Common myeloid progenitor, CD34-positive (primary cell): ENCODE measurements at regions not wholly inside any gene's neighbourhood (a gene's known extent, or its start where the extent isn't known, plus 50 kb on each side); places are given as distances from the start of the nearest gene placed in this dataset.

ENCODE experiments used
- CTCF ChIA-PET: fragments of 350-600 bp; sonication (Branson Sonifier 250); formaldehyde crosslinking; loops from one replicate; lab custom pipeline; 2021; ENCODE audit warnings: antibody characterized with exemption; lab: Charles Lee
- POLR2A ChIA-PET: fragments of 350-600 bp; sonication (Branson Sonifier 250); formaldehyde crosslinking; loops from one replicate; lab custom pipeline; 2021; ENCODE audit warnings: antibody characterized with exemption; lab: Charles Lee
- DNase-seq, 3 donors: peaks; one replicate each; pipeline versions ENCODE4 v3.0.0 to v3.0.0-alpha.2; 2013
- H3K27ac ChIP-seq, 2 experiments: 1 replicate in 1 of 2; 2 replicates in 1 of 2; pipeline ENCODE4 v1.7.0; 2013; ENCODE audit warnings: inconsistent platforms in 2 of 2, low read length in 2 of 2, mild to moderate bottlenecking in 2 of 2, low read depth in 1 of 2, moderate library complexity in 1 of 2; ENCODE audit not compliant: severe bottlenecking in 2 of 2, insufficient read depth in 1 of 2, poor library complexity in 1 of 2
- H3K27me3 ChIP-seq, 5 experiments: replicated peaks in 2 of 5; 1 replicate in 3 of 5; 2 replicates in 2 of 5; pipeline versions ENCODE4 v1.6.1 to v1.7.0; 2013; ENCODE audit warnings: low read length in 4 of 5, mild to moderate bottlenecking in 2 of 5, moderate library complexity in 2 of 5, inconsistent platforms in 1 of 5; ENCODE audit not compliant: insufficient read depth in 5 of 5, control insufficient read depth in 4 of 5
- H3K36me3 ChIP-seq, 4 experiments: 1 replicate in 2 of 4; 2 replicates in 2 of 4; pipeline versions ENCODE4 v1.6.1 to v1.7.0; 2013; ENCODE audit warnings: low read length in 3 of 4, control low read depth in 1 of 4, mild to moderate bottlenecking in 1 of 4; ENCODE audit not compliant: control insufficient read depth in 4 of 4, insufficient read depth in 4 of 4
- H3K4me1 ChIP-seq, 4 experiments: 1 replicate in 3 of 4; 2 replicates in 1 of 4; pipeline versions ENCODE4 v1.6.1 to v1.7.1; 2013; ENCODE audit warnings: low read length in 3 of 4, mild to moderate bottlenecking in 3 of 4, control low read depth in 1 of 4, inconsistent platforms in 1 of 4, moderate library complexity in 1 of 4; ENCODE audit not compliant: control insufficient read depth in 4 of 4, insufficient read depth in 4 of 4; ENCODE audit errors: control extremely low read depth in 1 of 4
- H3K4me3 ChIP-seq, 7 experiments: 1 replicate in 4 of 7; 2 replicates in 3 of 7; pipeline versions ENCODE4 v1.5.1 to v1.7.0; 2013; ENCODE audit warnings: mild to moderate bottlenecking in 7 of 7, low read length in 6 of 7, moderate library complexity in 6 of 7, inconsistent platforms in 2 of 7, low read depth in 2 of 7, control low read depth in 1 of 7; ENCODE audit not compliant: insufficient read depth in 4 of 7, control insufficient read depth in 1 of 7; ENCODE audit errors: extremely low read depth in 1 of 7
- H3K9me3 ChIP-seq, 5 experiments: 1 replicate in 4 of 5; 2 replicates in 1 of 5; pipeline versions ENCODE4 v1.6.1 to v1.7.1; 2013; ENCODE audit warnings: low read length in 4 of 5, mild to moderate bottlenecking in 2 of 5, inconsistent platforms in 1 of 5, low read depth in 1 of 5, moderate library complexity in 1 of 5; ENCODE audit not compliant: control insufficient read depth in 4 of 5, insufficient read depth in 2 of 5; ENCODE audit errors: control extremely low read depth in 1 of 5
- WGBS: methylation state at CpG from one replicate; pipeline ENCODE4 v1.1.5; 2013; ENCODE audit not compliant: insufficient coverage; 5-methylcytosine and 5-hydroxymethylcytosine counted together

DNA sequence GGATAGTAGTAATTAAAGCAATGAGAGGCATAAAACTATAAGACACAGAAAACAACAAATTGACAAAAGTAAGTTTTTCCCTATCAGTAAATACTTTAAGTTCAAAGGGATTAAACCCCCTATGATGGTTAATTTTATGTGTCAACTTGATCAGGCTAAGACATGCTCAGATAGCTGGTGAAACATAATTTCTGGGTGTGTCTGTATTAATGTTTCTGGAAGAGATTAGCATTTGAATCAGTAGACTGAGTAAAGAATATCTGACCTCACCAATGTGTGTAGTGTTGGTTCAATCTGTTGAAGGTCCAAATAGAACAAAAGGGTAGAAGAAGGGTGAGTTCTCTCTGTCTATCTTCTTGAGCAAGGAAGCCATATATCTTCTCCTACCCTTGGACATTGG lies 283.3 kb upstream of the GRM7 start:
- ChIA-PET CTCF (no interaction called here), POLR2A (no interaction called here)

DNA sequence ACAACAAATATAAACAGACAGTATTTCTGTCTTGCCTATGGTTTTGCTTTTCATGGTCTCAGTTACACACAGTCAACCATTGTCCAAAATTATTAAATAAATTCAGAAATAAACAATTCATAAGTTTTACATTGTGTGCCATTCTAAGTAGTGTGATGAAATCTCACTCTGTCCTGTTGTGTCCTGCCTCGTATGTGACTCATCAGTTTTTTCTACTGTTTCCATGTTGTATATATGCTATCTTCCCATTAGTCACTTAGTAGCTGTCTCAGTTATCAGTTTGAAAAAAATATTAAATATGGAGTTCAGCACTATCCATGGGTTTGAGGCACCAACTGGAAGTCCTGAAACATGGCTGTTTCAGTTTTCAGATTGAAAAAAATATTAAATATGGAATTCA lies 282.4 kb upstream of the GRM7 start:
- Histone ChIP-seq H3K27me3 (no peaks in the 10 kb centered on the region), H3K4me3 (no peak overlapping the region), H3K36me3 (no peaks in the 10 kb centered on the region), H3K9me3 (no peaks in the 10 kb centered on the region), H3K27ac (no peak overlapping the region), H3K4me1 (no peaks in the 10 kb centered on the region)
- CTCF ChIA-PET: no interaction called here
- no peak for DNase-seq
- WGBS: no CpG with 5 or more reads among the region's 1 CpG
- POLR2A ChIA-PET: no interaction called here

More for the DNA sequence above, 283.3 kb upstream of the GRM7 start:
- DNase-seq: no peak
- Histone ChIP-seq H3K4me1 (no peaks in the 10 kb centered on the region), H3K4me3 (no peak overlapping the region), H3K36me3 (no peaks in the 10 kb centered on the region), H3K27ac (no peak overlapping the region), H3K27me3 (no peaks in the 10 kb centered on the region), H3K9me3 (no peaks in the 10 kb centered on the region)

DNA sequence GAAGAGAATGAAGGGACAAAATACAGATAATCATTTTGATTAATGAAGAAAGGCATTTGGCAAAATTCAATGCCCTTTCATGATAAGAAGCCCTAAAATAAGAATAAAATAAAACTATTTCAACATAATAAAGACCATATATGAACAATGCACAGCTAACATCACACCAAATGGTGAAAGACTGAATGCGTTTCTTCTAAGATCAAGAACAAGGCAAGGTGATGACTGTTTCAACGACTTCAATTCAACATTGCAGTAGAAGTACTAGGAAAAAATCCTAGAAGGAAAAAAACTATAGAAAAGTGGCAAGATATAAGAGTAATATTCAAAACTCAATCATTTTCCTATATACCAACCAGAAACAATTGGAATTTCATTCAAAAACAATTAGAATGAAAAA lies 280.1 kb upstream of the GRM7 start:
- CTCF ChIA-PET: no interaction called here
- no peaks in the 10 kb centered on the region for H3K36me3 ChIP-seq
- H3K4me3 ChIP-seq: no peak overlapping the region
- WGBS: no CpG with 5 or more reads among the region's 2 CpGs
- no peak for DNase-seq
- H3K9me3 ChIP-seq: peaks cover 0 to 2% (median 0%) of the 10 kb centered on the region in 5 experiments
- H3K27ac ChIP-seq: no peak overlapping the region
- POLR2A ChIA-PET: no interaction called here
- no peaks in the 10 kb centered on the region for H3K4me1 ChIP-seq
- H3K27me3 ChIP-seq: no peaks in the 10 kb centered on the region

DNA sequence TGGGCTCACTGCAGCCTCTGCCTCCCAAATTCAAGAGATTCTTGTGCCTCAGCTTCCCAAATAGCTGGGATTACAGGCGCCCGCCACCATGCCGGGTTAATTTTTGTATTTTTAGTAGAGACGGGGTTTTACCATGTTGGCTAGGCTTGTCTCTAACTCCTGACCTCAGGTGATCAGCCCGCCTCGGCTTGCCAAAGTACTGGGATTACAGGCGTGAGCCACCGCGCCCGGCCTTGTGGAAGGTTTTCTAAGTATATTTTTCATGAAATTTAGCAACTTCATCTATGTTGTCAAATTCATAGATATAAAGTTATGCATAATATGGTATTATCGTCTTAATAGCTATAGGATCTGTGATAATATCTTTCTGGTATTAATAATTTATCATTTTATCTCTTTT lies 275.6 kb upstream of the GRM7 start:
- WGBS: 96% methylated on average over 4 of the region's 11 CpGs
- CTCF ChIA-PET: no interaction called here
- POLR2A ChIA-PET: no interaction called here
- H3K4me1 ChIP-seq: no peaks in the 10 kb centered on the region
- no peaks in the 10 kb centered on the region for H3K27me3 ChIP-seq
- no peak for DNase-seq
- H3K27ac ChIP-seq: no peak overlapping the region
- peaks cover 0 to 2% (median 0%) of the 10 kb centered on the region in 5 experiments for H3K9me3 ChIP-seq
- no peaks in the 10 kb centered on the region for H3K36me3 ChIP-seq
- no peak overlapping the region for H3K4me3 ChIP-seq

DNA sequence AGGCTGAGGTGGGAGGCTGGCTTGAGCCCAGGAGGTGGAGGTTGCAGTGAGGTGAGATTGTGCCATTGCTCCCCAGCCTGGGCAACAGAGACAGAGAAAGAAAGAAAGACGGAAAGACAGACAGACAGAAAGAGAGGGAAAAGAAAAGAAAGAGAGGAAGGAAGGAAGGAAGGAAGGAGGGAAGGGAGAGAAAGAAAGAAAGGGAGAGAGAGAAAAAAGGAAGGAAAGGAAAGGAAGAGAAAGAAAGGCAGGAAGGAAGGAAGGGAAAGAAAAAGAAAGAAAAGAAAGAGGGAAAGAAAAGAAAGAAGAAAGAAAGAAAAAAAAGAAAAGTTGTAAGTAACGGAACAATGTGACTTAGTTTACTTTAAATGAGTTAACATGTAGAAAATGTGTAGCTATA lies 260.7 kb upstream of the GRM7 start:
- H3K9me3 ChIP-seq: peaks cover 0 to 2% (median 0%) of the 10 kb centered on the region in 5 experiments
- no peaks in the 10 kb centered on the region for H3K4me1 ChIP-seq
- POLR2A ChIA-PET: no interaction called here
- H3K27ac ChIP-seq: no peak overlapping the region
- WGBS: 97% methylated on average over 2 of the region's 2 CpGs
- CTCF ChIA-PET: no interaction called here
- H3K27me3 ChIP-seq: no peaks in the 10 kb centered on the region
- H3K36me3 ChIP-seq: no peaks in the 10 kb centered on the region
- H3K4me3 ChIP-seq: no peak overlapping the region
- no peak for DNase-seq

DNA sequence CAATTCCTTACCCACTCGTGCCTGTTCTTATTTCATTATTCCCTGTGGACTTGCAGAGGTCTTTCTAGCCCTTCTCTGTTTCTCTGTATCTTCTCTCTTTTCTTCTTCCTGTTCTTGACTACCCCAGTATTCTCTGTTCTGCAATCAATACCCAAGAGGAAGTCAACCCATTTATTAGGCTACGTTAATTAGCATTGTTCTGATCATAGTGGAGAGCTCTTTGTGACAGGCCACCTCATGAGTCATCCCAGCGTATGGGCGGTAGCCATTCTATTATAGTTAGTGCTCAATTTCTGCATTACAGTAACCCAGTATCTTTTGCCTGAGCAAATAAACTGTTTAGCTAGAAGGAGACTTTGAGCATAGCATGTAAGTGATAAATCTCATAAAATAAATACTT lies 259.5 kb upstream of the GRM7 start:
- DNase-seq: no peak
- Histone ChIP-seq H3K36me3 (no peaks in the 10 kb centered on the region), H3K27ac (no peak overlapping the region), H3K4me1 (no peaks in the 10 kb centered on the region), H3K4me3 (no peak overlapping the region), H3K27me3 (no peaks in the 10 kb centered on the region), H3K9me3 (peaks cover 0 to 2% (median 0%) of the 10 kb centered on the region in 5 experiments)
- WGBS: 89% methylated on average over 2 of the region's 4 CpGs
- CTCF ChIA-PET: no interaction called here
- POLR2A ChIA-PET: no interaction called here

DNA sequence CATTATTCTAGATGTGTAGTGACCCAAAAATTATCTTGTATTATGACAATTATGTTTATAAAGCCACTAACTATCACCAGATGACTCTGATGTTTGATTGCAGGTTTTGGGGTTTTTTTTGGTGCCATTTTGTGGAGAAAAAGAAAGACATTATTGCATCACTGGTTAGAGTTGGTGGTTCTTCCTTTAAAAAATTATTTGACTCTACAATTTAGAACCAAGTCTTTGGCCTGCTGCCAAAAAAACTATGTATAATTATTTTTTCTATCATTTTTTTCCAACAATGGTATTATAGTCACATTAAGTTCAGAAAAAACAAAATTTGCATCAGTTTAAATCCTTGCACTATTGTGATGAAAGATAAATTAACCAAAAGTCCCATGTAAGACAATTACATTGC lies 258.6 kb upstream of the GRM7 start:
- ChIA-PET CTCF (no interaction called here), POLR2A (no interaction called here)

More for the DNA sequence above, 258.6 kb upstream of the GRM7 start:
- no peaks in the 10 kb centered on the region for H3K4me1 ChIP-seq
- no peak for DNase-seq
- peaks cover 0 to 2% (median 0%) of the 10 kb centered on the region in 5 experiments for H3K9me3 ChIP-seq
- no peak overlapping the region for H3K4me3 ChIP-seq
- H3K27me3 ChIP-seq: no peaks in the 10 kb centered on the region
- H3K36me3 ChIP-seq: no peaks in the 10 kb centered on the region
- no peak overlapping the region for H3K27ac ChIP-seq
